RWPE2 (cell line): ENCODE measurements at regions not wholly inside any gene's neighbourhood (a gene's known extent, or its start where the extent isn't known, plus 50 kb on each side); places are given as distances from the start of the nearest gene placed in this dataset.

Experiments
- ATAC-seq: fragments of 200-7000 bp; cut with Tn5 transposase; 3 replicates; pipeline ENCODE4 v1.9.1; 2021; ENCODE audit warnings: low read depth
- DNase-seq: peaks from one replicate; pipeline ENCODE4 v3.0.0-alpha.2; 2020; ENCODE audit warnings: low spot score
- H3K27ac ChIP-seq: fragments of 450-650 bp; 2 replicates; pipeline ENCODE4 v1.5.1; 2017; ENCODE audit warnings: mild to moderate bottlenecking; ENCODE audit not compliant: poor library complexity, severe bottlenecking
- H3K27me3 ChIP-seq: fragments of 250-450 bp; sonication (Bioruptor Pico); 2 replicates; pipeline ENCODE4 v1.5.1; 2021; ENCODE audit warnings: mild to moderate bottlenecking, moderate library complexity; ENCODE audit not compliant: insufficient read depth, poor library complexity, severe bottlenecking
- H3K36me3 ChIP-seq: fragments of 250-450 bp; sonication (Bioruptor Pico); 2 replicates; pipeline ENCODE4 v1.5.1; 2020; ENCODE audit warnings: low read depth, mild to moderate bottlenecking, moderate library complexity
- H3K4me1 ChIP-seq: fragments of 250-450 bp; sonication (Bioruptor Pico); 2 replicates; pipeline ENCODE4 v1.5.1; 2021; ENCODE audit warnings: mild to moderate bottlenecking, moderate library complexity; ENCODE audit not compliant: insufficient read depth, poor library complexity, severe bottlenecking
- H3K4me3 ChIP-seq: fragments of 250-450 bp; sonication (Bioruptor Pico); 2 replicates; pipeline ENCODE4 v1.5.1; 2021; ENCODE audit warnings: mild to moderate bottlenecking, moderate library complexity; ENCODE audit not compliant: severe bottlenecking
- H3K9me3 ChIP-seq: fragments of 250-450 bp; sonication (Bioruptor Pico); 2 replicates; pipeline ENCODE4 v1.5.1; 2021; ENCODE audit warnings: mild to moderate bottlenecking, moderate library complexity; ENCODE audit not compliant: severe bottlenecking
- TF ChIP-seq, protein P1 (sequence below): fragments of 450-650 bp; IDR thresholded peaks from one replicate; pipeline ENCODE4 v1.5.1; 2017; ENCODE audit warnings: mild to moderate bottlenecking, moderate library complexity; ENCODE audit not compliant: poor library complexity, severe bottlenecking

DNA sequence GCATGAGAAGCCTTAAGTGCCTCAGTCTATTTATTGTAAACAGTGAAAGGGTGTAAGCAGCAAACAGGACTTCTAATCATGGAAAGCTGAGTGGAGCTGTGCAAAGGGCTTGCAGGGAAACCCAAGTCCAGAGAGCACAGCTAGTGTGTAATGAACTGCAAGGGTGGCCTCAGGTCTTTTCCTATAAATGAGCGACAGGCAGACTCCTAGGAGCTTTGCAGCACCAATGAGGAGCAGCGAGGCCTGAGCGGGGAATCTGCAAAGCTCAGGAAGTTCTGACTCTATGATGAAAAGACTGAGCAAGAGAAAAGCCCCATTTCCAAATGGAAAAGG lies 250.1 kb upstream of the MAP3K1 start:
- TF ChIP-seq, protein P1, sequence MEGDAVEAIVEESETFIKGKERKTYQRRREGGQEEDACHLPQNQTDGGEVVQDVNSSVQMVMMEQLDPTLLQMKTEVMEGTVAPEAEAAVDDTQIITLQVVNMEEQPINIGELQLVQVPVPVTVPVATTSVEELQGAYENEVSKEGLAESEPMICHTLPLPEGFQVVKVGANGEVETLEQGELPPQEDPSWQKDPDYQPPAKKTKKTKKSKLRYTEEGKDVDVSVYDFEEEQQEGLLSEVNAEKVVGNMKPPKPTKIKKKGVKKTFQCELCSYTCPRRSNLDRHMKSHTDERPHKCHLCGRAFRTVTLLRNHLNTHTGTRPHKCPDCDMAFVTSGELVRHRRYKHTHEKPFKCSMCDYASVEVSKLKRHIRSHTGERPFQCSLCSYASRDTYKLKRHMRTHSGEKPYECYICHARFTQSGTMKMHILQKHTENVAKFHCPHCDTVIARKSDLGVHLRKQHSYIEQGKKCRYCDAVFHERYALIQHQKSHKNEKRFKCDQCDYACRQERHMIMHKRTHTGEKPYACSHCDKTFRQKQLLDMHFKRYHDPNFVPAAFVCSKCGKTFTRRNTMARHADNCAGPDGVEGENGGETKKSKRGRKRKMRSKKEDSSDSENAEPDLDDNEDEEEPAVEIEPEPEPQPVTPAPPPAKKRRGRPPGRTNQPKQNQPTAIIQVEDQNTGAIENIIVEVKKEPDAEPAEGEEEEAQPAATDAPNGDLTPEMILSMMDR: no peak
- Histone ChIP-seq H3K4me1 (peaks cover 16% of the 10 kb centered on the region), H3K27me3 (no peaks in the 10 kb centered on the region), H3K9me3 (no peaks in the 10 kb centered on the region), H3K4me3 (no peak overlapping the region), H3K27ac (no peak overlapping the region), H3K36me3 (no peaks in the 10 kb centered on the region; the same call in 1 of the 2 replicates)
- ATAC-seq (no peak), DNase-seq (no peak)

DNA sequence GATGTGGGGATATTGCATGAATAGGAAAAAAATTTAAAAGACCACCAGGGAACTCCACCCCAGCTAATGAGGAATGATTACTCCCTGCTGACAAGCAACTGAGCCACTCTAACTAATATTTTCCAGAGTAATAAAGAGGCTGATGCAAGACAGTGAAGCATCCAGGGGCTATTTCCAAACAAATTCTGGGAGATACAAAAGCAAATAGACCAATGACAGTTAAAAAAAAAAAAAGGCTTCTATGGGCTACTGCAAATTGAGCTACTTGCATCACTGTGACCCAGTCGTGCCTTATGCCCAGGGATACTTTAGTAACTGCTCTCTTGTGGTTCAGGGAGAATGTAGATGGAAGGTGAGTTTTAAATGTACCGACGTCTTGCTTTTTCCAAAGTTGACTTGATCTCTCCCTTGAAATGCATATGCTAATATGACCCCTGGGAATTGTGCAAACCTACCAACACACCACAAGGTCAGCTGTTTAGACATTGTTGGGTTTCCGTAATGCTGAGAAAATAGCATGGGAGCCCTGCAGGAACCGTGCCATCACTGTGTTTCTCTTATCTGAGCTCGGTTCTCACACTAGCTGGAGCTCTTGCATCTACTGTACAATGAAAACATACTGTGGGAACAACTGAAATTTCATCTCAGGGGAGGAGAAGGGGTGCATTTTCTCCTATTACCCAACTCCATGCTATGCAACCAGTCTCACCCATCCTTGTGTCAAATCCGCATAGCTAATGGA lies 250.6 kb upstream of the MAP3K1 start:
- TF ChIP-seq, protein P1: no peak
- no peak overlapping the region for H3K27ac ChIP-seq
- H3K9me3 ChIP-seq: no peaks in the 10 kb centered on the region
- peaks cover 12% of the 10 kb centered on the region for H3K4me1 ChIP-seq
- ATAC-seq (no peak), DNase-seq (no peak)
- H3K4me3 ChIP-seq: no peak overlapping the region
- H3K36me3 ChIP-seq: no peaks in the 10 kb centered on the region; the same call in 1 of the 2 replicates
- no peaks in the 10 kb centered on the region for H3K27me3 ChIP-seq

DNA sequence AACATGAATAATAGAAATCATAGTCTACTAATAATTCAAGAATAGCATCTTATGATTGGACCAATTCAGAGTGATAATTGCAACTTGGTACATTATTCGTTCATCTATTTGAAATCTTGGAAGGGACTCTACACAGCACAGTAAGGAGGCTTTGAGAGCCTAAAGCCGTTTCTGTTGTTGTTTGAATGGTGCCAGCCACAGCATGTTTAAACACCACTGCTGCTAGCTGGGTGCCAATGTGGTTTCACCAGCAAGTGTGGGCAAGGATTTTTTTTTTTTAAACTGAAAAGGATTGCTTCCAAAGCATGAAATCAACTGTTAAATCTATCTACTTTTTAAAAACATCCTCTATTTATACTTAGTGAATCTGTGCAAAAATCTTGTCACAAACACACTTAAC lies 253.9 kb upstream of the MAP3K1 start:
- TF ChIP-seq, protein P1: no peak
- Histone ChIP-seq H3K9me3 (no peaks in the 10 kb centered on the region), H3K36me3 (no peaks in the 10 kb centered on the region), H3K4me3 (no peak overlapping the region), H3K27ac (no peak overlapping the region), H3K27me3 (no peaks in the 10 kb centered on the region), H3K4me1 (no peaks in the 10 kb centered on the region)
- ATAC-seq (no peak), DNase-seq (no peak)

DNA sequence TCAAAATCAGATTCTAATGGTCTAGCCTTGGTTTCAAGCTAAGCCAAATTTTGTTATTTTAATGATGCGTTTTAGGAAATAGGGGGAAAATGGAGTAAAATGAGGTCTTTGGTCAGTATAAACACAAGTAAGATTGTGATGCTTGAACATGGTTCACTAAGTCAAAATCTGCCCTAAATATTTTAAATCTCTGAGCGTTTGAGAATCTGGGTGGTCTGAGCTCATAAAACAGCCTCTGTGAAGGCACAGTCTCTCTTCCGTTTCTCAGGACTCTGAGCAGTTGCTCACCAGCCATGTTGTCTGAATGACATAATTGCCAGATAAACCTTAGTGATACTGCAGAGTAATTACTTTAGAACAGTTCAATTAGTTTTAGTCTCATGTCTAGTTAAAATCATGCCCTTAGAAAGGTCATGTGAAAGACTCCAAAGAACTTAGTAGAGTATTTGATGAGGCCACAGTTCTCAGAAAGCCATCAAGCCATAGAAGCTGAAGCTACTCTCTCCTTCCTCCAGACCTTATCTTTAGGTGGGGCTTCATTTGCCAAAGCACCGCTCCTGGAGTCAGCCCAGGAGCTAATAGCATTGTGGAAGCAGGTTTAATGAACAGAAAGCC lies 257.1 kb upstream of the MAP3K1 start:
- TF ChIP-seq, protein P1: no peak
- H3K36me3 ChIP-seq: no peaks in the 10 kb centered on the region
- no peaks in the 10 kb centered on the region for H3K9me3 ChIP-seq
- no peaks in the 10 kb centered on the region for H3K27me3 ChIP-seq
- H3K4me3 ChIP-seq: no peak overlapping the region
- no peak for DNase-seq
- no peak for ATAC-seq
- no peaks in the 10 kb centered on the region for H3K4me1 ChIP-seq
- no peak overlapping the region for H3K27ac ChIP-seq

DNA sequence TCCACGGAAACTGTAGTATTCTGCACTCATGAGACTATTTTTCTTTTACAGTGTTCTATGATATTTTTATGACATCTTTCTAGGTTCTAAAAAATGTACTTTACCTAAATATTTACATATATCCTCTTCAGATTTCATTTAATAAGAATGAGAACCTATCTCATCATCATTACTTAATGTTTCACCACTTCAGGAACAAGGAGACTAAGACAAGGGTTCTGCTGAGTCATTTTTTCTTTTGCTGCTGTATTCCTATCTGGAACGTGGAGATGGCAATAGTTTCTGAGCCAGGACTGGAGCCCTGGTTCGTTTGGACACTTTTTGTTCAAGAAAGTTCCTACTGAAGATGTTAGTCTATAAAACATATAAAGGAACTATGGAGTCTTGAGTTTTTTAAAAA lies 258.2 kb upstream of the MAP3K1 start:
- TF ChIP-seq, protein P1: no peak
- H3K27ac ChIP-seq: no peak overlapping the region
- ATAC-seq (no peak), DNase-seq (no peak)
- no peaks in the 10 kb centered on the region for H3K9me3 ChIP-seq
- no peaks in the 10 kb centered on the region for H3K27me3 ChIP-seq
- no peaks in the 10 kb centered on the region for H3K36me3 ChIP-seq
- H3K4me3 ChIP-seq: no peak overlapping the region
- H3K4me1 ChIP-seq: no peaks in the 10 kb centered on the region
